HG02759 (cell line): ENCODE measurements at regions not wholly inside any gene's neighbourhood (a gene's known extent, or its start where the extent isn't known, plus 50 kb on each side); places are given as distances from the start of the nearest gene placed in this dataset.
"Not testable (repeated sequence)": the region's sequence is repeated elsewhere in the genome, so short reads cannot be mapped to it uniquely, and the experiment has no call there.

Experiments
- ATAC-seq: cut with Tn5 transposase; IDR thresholded peaks from one replicate; pipeline ENCODE4 v1.9.1; 2021; ENCODE audit warnings: mild to moderate bottlenecking, moderate library complexity; ENCODE audit not compliant: unreplicated experiment

- ATAC-seq = no peak
These were observed 74.7 kb upstream of the DLG1 start for GRCh38 chr3:197373096-197373495.

- ATAC-seq = no peak
These were observed 73.7 kb upstream of the DLG1 start for GRCh38 chr3:197372047-197372661.

GRCh38 chr3:197371591-197372046, 73.2 kb upstream of the DLG1 start:
- no peak for ATAC-seq

DNA sequence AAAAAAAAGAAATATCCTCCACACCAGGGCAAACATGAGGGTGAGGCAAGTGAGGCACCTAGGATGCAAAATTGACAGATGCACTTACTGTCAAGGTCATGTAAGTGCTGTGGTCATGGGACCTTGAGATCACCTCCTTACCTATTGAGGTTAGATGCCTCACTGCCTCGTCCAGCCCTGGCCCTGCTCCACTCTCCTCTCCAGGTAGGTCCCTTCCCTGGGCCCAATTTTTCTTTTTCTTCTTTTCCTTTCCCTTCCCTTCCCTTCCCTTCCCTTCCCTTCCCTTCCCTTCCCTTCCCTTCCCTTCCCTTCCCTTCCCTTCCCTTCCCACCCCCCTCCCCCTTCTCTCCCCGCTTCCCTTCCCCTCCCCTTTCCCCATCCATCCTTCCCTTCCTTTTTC, 71.1 kb upstream of the DLG1 start:
- ATAC-seq = no peak

GRCh38 chr3:197368821-197369220, 70.4 kb upstream of the DLG1 start:
- ATAC-seq = no peak

- no peak for ATAC-seq
These were observed 69.9 kb upstream of the DLG1 start for GRCh38 chr3:197368330-197368729.

DNA sequence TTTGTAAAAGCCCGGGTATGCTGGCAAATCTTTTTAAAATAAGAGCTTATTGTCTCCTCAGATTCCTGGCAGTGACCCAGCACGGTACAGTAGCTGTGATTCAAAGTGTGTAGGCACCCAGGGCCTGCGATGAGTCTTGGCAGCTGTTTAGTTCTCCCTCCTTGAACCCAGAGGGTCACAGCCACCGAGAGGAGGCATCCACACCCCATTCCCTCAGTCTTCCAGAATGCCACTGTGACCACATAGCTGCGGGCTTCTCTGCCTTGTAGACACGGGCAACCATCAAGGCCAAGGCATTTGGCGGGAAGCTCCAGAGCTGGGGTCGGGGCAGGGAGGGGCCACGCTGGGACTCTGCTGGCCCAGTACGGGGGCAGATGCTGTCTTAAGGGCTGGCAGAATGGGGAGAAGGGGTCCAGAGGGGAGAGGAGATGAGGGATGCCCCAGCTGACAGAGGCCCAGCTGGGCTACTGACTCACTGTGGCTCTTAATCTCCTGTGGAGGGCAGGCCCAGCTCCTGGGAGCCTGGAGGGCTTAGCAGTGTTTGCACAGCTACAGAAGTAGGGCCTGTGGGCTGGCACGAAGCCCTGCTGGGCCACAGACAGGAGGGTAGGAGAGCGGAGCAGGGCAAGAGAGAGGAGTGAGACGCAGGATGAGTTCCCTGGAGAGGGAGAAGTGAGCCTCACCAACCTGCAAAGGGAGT, 68.8 kb upstream of the DLG1 start:
- ATAC-seq = no peak

DNA sequence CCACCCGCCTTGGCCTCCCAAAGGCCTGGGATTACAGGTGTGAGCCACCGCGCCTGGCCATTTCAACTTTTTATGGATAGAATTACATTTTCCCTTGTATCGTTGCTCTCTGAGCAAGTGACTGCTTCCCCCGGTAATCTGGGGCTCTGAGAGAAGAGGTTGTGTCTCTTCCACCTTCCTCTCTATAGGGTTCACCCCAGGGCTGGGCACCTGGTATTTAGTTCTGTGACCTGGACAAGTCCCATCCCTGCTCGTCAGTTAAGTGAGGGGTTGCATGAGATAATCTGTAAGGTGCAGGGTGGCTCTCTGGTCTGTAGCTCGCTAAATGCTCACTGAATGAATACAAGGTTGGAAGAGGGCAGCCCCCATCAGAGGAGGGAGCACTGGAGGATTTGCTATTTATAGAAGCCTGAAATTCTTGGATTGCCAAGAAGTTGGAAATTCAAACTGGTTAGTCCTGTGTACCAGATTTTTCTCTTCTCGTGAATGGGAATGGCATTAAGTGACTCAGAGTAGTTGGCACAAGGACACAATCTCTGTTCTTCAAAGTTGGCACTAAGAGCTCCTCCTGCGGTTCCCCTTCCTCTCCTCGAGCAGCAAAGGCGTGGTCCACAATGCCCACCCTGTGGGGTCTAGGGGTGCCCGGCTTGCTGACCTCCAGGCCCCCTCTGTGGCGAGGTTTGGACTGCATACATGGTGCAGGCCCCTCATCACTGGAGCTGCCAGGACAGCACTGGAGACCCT, 68.1 kb upstream of the DLG1 start:
- no peak for ATAC-seq

DNA sequence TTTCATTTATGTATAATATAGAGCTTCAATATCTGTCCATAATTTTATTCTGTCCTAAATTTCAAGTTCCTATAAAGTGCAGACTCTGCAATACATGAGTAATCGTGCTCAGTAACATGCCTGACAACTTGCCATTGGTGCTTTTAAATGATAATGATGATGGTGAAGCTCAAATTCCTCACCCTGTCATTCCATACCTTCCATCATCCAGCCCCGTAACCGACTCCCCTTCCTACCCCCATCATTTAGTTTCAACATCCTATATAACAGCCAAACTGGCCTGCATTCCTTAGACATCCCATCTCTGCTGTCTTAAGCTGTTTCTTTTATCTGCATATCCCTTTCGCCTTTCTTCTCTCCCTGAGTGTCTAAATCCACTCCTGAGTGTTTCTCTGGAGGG, 67.2 kb upstream of the DLG1 start:
- no peak for ATAC-seq

- ATAC-seq = no peak
These were observed 66.1 kb upstream of the DLG1 start for GRCh38 chr3:197364410-197365071.

- ATAC-seq = no peak
These were observed 65.4 kb upstream of the DLG1 start for GRCh38 chr3:197363553-197364409.

DNA sequence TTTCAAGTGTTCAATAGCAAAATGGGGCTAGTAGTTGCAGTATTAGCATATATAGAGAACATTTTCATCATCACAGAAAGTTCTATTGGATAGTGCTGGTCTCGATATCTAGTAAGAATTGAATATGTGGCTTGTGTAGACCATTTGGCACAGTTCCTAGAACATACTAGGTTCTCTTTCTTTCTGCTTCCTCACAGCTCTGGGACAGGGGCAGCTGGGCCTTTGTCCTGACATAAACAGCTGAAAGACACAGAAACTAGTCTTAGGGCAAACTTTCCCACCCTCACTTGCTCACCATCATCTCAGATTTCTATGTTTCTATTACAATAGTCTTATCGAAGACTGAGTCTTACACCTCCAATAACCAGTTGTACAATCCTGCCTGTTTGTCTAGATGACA, 63.7 kb upstream of the DLG1 start:
- ATAC-seq = no peak

DNA sequence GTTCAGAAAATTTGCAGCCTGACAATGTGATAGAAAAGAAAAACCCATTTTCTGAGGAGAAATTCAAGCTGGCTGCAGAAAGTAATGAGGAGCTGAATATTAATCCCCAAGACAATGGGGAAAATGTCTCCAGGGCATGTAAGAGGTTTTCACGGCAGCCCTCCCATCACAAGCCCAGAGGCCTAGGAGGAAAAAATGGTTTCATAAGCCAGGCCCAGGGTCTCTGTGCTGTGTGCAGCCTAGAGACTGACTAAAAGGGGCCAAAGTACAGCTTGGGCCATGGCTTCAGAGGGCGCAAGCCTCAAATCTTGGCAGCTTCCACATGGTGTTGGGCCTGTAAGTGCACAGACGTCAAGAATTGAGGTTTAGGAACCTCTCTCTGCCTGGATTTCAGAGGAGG, 61.7 kb upstream of the DLG1 start:
- not testable (repeated sequence) for ATAC-seq

GRCh38 chr3:197359476-197359875, 61.1 kb upstream of the DLG1 start:
- ATAC-seq = not testable (repeated sequence)

GRCh38 chr3:197356741-197357140, 58.3 kb upstream of the DLG1 start:
- ATAC-seq = no peak

DNA sequence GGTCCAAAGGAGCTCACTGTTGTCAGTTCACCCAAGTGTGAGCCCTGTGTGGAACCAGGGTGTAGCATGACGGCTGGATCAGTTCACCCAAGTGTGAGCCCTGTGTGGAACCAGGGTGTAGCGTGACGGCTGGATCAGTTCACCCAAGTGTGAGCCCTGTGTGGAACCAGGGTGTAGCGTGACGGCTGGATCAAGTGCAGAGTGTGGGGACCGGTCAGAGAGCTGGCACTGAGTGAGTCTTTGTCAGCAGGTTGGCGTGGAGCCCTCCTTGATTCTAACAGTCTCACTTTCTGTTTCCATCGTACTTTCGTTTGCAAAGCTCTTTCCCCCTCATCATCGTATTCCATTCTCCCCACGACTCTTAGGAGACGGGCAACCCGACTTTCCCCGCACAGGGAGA, 57.9 kb upstream of the DLG1 start:
- ATAC-seq = no peak

DNA sequence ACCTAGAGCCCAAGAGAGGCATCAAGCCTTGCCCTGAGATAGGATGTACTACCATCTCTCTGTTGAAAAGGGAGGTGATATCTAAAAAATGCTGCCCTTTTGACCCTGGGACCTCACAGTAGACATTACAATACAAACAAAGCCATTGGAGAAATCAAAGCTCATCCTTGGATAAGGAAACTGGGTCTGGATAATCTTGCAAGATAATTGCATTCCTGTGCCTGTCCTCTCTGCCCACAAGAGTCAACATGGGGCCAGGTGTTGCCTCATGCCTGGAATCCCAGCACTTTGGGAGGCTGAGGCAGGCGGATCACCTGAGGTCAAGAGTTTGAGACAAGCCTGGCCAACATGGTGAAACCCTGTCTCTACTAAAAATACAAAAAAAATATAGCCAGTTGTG, 57.3 kb upstream of the DLG1 start:
- ATAC-seq = no peak

GRCh38 chr3:197354568-197355001, 56.2 kb upstream of the DLG1 start:
- ATAC-seq = no peak

DNA sequence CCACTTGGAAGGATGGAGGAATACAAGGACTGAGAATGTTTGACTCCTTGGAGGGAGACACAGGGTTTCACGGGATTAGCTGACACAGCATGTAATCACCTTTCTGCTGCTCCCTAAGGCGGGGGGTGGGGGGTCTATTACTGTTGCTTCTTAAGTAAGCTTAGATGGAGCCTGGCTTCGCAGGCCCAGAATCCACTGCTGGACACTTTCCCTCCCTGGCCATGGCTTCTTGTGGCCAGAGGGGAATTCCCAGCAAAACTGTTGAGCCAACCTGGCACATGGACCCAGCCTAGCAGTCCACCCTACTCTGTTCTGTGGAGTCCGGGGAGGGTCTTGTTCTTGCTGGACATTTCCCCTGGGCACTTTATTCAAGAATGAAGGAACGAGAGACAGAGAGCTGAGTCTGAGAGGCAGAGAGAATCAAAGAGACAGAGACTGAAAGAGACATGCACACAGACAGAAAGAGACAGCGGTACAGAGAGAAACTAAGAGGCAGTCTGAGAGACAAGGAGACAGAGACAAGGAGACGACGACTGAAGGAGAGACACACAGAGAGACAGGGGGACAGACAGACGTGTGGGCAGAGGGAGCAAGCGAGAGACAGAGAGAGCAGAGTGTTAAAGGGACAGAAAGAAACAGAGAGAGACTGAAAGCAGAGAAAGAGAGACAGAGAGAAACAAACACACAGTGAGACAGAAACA, 55.6 kb upstream of the DLG1 start:
- ATAC-seq = no peak
